ENCODE measurements at regions not wholly inside any gene's neighbourhood (a gene's known extent, or its start where the extent isn't known, plus 50 kb on each side); places are given as distances from the start of the nearest gene placed in this dataset.

DNA sequence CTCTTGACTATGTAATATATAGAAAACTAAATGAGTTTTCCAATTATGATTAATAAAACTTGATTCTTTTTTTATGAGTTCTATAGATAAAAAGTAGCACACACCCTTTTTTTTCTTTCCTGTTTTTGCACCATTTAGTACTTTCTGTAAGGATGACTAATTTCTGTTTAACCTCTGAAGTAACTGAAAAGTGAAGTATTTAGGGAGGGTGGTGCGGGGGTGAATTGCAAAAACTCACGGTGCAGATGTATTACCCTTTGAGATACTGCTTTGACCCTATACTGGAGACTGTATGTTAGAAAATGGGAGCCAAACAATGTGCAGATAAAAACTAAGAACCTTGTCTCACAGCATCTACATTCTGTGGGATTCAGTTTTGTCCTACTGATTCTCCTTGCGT, 471.6 kb downstream of the DTHD1 start:
- H3K27me3 Mint-ChIP-seq: no peaks in the 10 kb centered on the region
- H3K36me3 Mint-ChIP-seq (ENCODE audit: low read depth): no peaks in the 10 kb centered on the region
- TF ChIP-seq, protein P1, sequence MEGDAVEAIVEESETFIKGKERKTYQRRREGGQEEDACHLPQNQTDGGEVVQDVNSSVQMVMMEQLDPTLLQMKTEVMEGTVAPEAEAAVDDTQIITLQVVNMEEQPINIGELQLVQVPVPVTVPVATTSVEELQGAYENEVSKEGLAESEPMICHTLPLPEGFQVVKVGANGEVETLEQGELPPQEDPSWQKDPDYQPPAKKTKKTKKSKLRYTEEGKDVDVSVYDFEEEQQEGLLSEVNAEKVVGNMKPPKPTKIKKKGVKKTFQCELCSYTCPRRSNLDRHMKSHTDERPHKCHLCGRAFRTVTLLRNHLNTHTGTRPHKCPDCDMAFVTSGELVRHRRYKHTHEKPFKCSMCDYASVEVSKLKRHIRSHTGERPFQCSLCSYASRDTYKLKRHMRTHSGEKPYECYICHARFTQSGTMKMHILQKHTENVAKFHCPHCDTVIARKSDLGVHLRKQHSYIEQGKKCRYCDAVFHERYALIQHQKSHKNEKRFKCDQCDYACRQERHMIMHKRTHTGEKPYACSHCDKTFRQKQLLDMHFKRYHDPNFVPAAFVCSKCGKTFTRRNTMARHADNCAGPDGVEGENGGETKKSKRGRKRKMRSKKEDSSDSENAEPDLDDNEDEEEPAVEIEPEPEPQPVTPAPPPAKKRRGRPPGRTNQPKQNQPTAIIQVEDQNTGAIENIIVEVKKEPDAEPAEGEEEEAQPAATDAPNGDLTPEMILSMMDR (IDR thresholded peaks at IDR 0.05): no peak
- ATAC-seq (ENCODE audit: low read depth): no peak
- no peak for DNase-seq
- POLR2A ChIA-PET: no interaction called here
- CTCF ChIA-PET: no interaction called here
- no peak overlapping the region for H3K27ac Mint-ChIP-seq
- H3K4me3 Mint-ChIP-seq: no peak overlapping the region
- H3K9me3 Mint-ChIP-seq: no peaks in the 10 kb centered on the region
- intact Hi-C loops (cut with micrococcal nuclease): no loop called here
- H3K4me1 Mint-ChIP-seq: no peaks in the 10 kb centered on the region

DNA sequence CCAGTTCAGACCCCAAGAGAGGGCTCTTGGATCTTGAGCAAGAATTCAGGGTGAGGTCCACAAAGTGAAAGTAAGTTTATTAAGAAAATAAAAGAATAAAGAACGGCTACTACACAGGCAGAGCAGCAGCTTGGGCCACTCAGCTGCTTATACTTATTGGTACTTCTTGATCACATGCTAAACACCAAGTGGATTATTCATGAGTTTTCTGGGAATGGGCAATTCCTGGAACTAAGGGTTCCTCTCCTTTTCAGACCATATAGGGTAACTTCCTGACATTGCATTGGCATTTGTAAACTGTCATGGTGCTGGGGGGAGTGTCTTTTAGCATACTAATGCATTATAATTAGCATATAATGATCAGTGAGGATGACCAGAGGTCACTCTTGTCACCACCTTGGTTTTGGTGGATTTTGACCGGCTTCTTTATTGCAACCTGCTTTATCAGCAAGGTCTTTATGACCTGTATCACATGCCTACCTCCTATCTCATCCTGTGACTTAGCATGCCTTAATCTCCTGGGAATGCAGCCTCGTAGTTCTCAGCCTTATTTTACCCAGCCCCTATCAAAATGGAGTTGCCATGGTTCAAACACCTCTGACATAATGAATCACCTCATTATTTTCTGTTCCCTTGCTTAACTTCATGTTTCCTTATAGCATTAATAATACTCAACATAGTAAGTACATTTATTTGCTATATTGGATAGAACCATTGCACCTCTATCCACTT, 476.3 kb downstream of the DTHD1 start:
- Mint-ChIP-seq H3K27me3 (no peaks in the 10 kb centered on the region), H3K36me3 (ENCODE audit: low read depth) (no peaks in the 10 kb centered on the region), H3K27ac (no peak overlapping the region), H3K9me3 (no peaks in the 10 kb centered on the region), H3K4me3 (no peak overlapping the region), H3K4me1 (no peaks in the 10 kb centered on the region)
- TF ChIP-seq, protein P1 (IDR thresholded peaks at IDR 0.05): no peak
- intact Hi-C loops (cut with micrococcal nuclease): no loop called here
- ATAC-seq (ENCODE audit: low read depth) (no peak), DNase-seq (no peak)
- ChIA-PET POLR2A (no interaction called here), CTCF (no interaction called here)

DNA sequence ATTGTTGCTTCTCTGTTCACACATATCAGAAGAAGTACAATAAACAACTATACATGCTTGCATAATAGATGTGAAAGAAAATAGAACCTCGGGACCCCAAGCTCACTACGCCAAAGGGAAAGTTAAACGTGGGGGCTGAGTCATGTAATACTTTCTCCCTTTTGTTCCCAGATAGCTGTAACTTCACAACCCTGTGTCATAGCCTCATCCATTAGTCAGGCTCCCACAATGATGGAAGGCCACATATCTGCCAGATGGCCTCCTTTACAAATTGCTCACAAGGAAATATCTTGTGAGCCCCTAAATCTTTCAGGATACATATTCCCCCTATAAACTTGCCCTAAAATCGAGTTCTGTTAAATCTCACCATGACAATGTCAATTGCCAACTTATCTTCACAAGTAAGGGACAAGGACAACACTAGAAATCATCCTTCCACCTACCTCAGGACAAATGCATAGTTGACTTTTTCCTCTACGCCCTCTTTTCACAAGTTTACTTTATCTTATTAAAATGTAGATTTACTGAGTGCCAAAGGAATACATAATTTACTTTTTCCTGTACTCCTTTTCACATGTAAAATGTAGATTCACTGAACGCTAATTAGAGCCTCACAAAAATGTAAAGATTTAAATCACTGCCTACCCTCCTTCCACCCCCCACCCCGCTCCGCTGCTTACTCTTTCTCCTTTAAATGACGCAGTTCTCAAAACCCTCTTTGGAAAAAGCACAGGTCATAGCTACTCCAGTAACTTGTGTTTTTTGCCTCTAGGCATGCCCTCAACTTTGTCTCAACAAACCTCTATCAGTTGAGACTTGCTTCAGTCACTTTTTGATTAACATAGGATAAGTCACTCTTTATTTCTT, 477.1 kb downstream of the DTHD1 start:
- CTCF ChIA-PET: no interaction called here
- POLR2A ChIA-PET: no interaction called here
- H3K36me3 Mint-ChIP-seq (ENCODE audit: low read depth): no peaks in the 10 kb centered on the region
- H3K27ac Mint-ChIP-seq: no peak overlapping the region
- no peak overlapping the region for H3K4me3 Mint-ChIP-seq
- ATAC-seq (ENCODE audit: low read depth) (no peak), DNase-seq (no peak)
- TF ChIP-seq, protein P1 (IDR thresholded peaks at IDR 0.05): no peak
- H3K9me3 Mint-ChIP-seq: no peaks in the 10 kb centered on the region
- intact Hi-C loops (cut with micrococcal nuclease): no loop called here
- H3K27me3 Mint-ChIP-seq: no peaks in the 10 kb centered on the region
- no peaks in the 10 kb centered on the region for H3K4me1 Mint-ChIP-seq

DNA sequence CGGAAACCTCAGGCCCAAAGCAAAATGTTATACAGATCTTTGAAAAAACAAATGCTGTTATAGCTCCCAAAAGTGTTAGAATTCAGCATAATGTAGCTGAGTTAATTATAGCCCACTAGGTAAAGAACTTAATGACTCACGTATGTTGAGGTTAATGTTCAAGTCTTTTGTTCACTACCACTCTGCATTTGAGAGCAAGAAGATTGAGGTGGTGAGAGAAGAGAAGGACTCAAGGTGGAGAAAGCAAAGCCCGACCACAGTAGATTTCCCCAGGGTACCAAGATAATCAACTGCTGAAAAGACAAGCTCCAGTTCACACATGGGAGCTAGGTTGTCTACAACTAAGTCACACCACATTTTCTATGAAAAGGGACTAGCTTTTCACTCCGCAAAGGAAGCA, 480.2 kb downstream of the DTHD1 start:
- POLR2A ChIA-PET: no interaction called here

DNA sequence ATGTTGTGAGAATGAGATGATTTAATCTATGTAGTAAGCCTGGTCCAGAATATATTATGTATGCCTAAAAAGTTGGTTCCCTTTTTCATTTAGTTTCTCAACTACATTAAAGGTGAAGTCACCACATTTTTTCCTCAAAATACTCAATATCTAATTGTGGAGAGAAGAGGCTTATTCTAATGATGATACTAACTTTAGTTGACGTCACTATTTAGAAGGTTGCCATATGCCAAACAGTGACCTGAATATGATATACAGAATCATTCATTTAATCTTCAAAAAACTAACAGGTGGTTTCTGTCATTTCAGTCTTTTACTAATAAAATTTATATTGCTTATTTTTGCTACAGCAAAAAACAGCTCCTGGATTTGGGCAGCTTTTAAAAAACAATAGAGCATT, 480.7 kb upstream of the NWD2 start:
- TF ChIP-seq, protein P1 (IDR thresholded peaks at IDR 0.05): no peak
- ChIA-PET CTCF (no interaction called here), POLR2A (no interaction called here)
- no peaks in the 10 kb centered on the region for H3K4me1 Mint-ChIP-seq
- no peaks in the 10 kb centered on the region for H3K9me3 Mint-ChIP-seq
- no peak for ATAC-seq (ENCODE audit: low read depth)
- no peaks in the 10 kb centered on the region for H3K27me3 Mint-ChIP-seq
- DNase-seq: no peak
- no peaks in the 10 kb centered on the region for H3K36me3 Mint-ChIP-seq (ENCODE audit: low read depth)
- intact Hi-C loops (cut with micrococcal nuclease): no loop called here
- no peak overlapping the region for H3K4me3 Mint-ChIP-seq
- no peak overlapping the region for H3K27ac Mint-ChIP-seq

More for the DNA sequence above, 480.2 kb downstream of the DTHD1 start:
- DNase-seq (no peak), ATAC-seq (ENCODE audit: low read depth) (no peak)
- H3K27me3 Mint-ChIP-seq: no peaks in the 10 kb centered on the region
- no peaks in the 10 kb centered on the region for H3K4me1 Mint-ChIP-seq
- H3K4me3 Mint-ChIP-seq: no peak overlapping the region
- no peaks in the 10 kb centered on the region for H3K36me3 Mint-ChIP-seq (ENCODE audit: low read depth)
- no peak overlapping the region for H3K27ac Mint-ChIP-seq
- intact Hi-C loops (cut with micrococcal nuclease): no loop called here
- H3K9me3 Mint-ChIP-seq: no peaks in the 10 kb centered on the region
- CTCF ChIA-PET: no interaction called here
- TF ChIP-seq, protein P1 (IDR thresholded peaks at IDR 0.05): no peak

Measured in activated B cell treated with CpG ODN at 0.5 μM for 24 hours (primary cell).